ENCODE measurements at regions not wholly inside any gene's neighbourhood (a gene's known extent, or its start where the extent isn't known, plus 50 kb on each side); places are given as distances from the start of the nearest gene placed in this dataset.

DNA sequence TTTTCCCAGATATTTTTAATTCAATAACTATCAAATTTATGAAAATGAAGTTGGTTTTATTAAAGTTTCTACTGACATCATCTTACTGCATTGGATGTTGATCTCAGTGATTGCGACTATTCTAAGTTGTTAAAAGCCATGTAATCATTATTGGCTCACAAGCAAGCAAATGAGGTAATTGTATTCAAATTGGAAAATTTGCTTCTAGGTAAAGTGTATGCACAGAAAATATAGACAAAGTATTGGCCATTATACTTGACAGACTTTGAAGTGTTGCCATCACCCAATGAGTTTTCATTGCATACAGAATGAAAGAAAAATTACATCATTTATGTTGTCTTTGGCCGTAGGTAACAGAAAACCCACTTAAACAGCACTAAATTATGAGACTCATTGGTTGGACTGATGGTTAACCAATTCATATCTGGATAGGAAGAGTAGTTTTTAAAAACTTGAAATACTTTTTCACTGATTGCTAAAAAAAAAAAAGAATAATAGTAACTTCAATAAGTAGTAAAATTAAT lies 299.2 kb downstream of the USP25 start:
- Histone ChIP-seq H3K4me3 (ENCODE audit: low read length in 2 of 2) (no peak overlapping the region), H3K27ac (ENCODE audit: low read depth in 1 of 2, low read length in 1 of 2) (no peak overlapping the region), H3K36me3 (ENCODE audit: control insufficient read depth in 2 of 2, insufficient read depth in 2 of 2, low read length in 1 of 2) (no peaks in the 10 kb centered on the region), H3K27me3 (ENCODE audit: control insufficient read depth in 2 of 2, insufficient read depth in 1 of 2, low read length in 1 of 2) (no peaks in the 10 kb centered on the region), H3K9me3 (ENCODE audit: control insufficient read depth in 2 of 2, insufficient read depth in 1 of 2, low read length in 1 of 2) (no peaks in the 10 kb centered on the region), H3K4me1 (ENCODE audit: control insufficient read depth in 2 of 2, insufficient read depth in 2 of 2, low read length in 2 of 2) (no peaks in the 10 kb centered on the region)
- no peak for DNase-seq (ENCODE audit: low read depth in 6 of 9, low spot score in 9 of 9)
- WGBS: 93% methylated on average over 2 of the region's 2 CpGs

DNA sequence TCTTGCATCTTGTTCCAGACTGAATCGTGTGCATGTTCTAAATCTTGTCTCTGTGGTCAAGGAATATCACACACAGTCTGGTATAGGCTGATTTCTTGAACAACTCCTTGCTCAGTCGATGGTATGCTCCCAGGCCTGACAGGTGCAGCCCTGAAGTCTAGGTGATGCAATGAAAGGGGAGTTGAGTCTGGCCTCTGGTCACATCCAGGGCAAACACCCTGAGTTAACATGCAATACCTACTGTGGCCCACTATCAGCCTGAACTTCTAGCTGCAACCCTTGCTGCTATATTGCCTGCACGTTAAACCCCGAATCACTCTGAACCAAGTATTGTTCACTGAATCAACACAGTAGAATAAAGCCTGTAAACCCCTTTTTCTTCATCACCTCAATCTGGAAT lies 303.4 kb downstream of the USP25 start:
- no peak overlapping the region for H3K27ac ChIP-seq (ENCODE audit: low read depth in 1 of 2, low read length in 1 of 2)
- H3K36me3 ChIP-seq (ENCODE audit: control insufficient read depth in 2 of 2, insufficient read depth in 2 of 2, low read length in 1 of 2): no peaks in the 10 kb centered on the region
- H3K27me3 ChIP-seq (ENCODE audit: control insufficient read depth in 2 of 2, insufficient read depth in 1 of 2, low read length in 1 of 2): no peaks in the 10 kb centered on the region
- DNase-seq (ENCODE audit: low read depth in 6 of 9, low spot score in 9 of 9): no peak
- no peak overlapping the region for H3K4me3 ChIP-seq (ENCODE audit: low read length in 2 of 2)
- 93% methylated on average over 4 of the region's 4 CpGs for WGBS
- H3K4me1 ChIP-seq (ENCODE audit: control insufficient read depth in 2 of 2, insufficient read depth in 2 of 2, low read length in 2 of 2): no peaks in the 10 kb centered on the region
- H3K9me3 ChIP-seq (ENCODE audit: control insufficient read depth in 2 of 2, insufficient read depth in 1 of 2, low read length in 1 of 2): no peaks in the 10 kb centered on the region

DNA sequence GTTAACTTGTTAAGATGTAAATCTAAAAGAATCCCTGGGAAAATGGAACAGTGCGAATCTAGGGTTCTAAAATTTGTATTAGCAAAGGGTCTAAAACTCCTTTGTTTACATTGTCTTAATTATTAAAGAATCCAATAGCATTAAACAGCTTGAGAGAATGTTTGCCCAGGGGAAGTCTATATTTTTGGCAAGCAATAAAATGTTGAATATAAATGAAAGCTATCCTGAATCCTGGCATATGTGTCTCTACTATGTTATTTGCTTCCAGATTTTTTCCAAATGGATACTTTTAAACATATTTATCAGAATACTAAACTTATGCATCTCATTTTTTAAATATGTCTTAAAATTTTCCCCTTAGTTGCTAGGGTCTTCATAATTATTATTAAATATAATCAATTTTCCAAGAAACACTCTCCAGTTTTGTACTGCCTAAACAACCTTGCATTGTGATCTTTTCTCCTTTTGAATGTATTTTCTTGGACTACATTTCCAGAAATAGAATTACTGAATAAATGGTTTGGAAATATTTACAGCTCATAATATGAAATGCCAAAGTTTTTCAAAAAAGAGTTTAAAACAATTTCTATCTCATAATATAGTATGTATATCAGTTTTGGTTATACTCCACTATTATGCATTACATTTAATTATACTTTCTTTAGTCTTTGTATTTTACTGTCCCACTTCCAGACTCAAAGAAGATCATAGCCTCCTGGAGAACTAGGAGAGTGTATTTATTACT lies 304.8 kb downstream of the USP25 start:
- Histone ChIP-seq H3K36me3 (ENCODE audit: control insufficient read depth in 2 of 2, insufficient read depth in 2 of 2, low read length in 1 of 2) (no peaks in the 10 kb centered on the region), H3K4me3 (ENCODE audit: low read length in 2 of 2) (no peak overlapping the region), H3K4me1 (ENCODE audit: control insufficient read depth in 2 of 2, insufficient read depth in 2 of 2, low read length in 2 of 2) (no peaks in the 10 kb centered on the region), H3K9me3 (ENCODE audit: control insufficient read depth in 2 of 2, insufficient read depth in 1 of 2, low read length in 1 of 2) (no peaks in the 10 kb centered on the region), H3K27ac (ENCODE audit: low read depth in 1 of 2, low read length in 1 of 2) (no peak overlapping the region), H3K27me3 (ENCODE audit: control insufficient read depth in 2 of 2, insufficient read depth in 1 of 2, low read length in 1 of 2) (no peaks in the 10 kb centered on the region)
- 0% methylated on average over 1 of the region's 1 CpG for WGBS
- DNase-seq (ENCODE audit: low read depth in 6 of 9, low spot score in 9 of 9): no peak

DNA sequence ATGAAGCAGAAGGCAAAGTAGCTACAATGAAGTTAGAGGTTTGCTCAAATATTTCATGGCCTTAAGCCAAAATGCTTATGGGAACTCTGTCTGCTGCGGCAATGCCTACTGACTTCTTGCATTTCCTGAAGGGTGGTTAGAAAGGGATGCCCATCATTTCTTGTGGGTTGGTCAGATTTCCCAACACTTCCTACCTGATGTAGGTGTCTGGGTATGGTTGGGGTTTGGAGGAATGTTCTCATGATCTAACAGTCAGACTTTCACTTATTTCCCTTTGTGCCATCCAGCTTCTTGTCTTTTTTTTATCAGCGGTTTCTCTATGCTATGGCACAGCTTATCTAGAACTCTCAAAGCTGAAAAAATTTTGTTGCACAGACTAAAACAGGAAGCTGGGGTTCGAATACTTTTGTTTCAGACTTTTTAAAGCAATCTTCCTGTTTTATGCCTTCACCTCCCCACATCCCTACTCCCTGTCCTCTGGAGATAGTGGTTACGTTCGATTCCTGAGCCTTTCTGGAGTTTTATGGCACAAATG lies 307.7 kb downstream of the USP25 start:
- 17% methylated on average over 5 of the region's 5 CpGs for WGBS

DNA sequence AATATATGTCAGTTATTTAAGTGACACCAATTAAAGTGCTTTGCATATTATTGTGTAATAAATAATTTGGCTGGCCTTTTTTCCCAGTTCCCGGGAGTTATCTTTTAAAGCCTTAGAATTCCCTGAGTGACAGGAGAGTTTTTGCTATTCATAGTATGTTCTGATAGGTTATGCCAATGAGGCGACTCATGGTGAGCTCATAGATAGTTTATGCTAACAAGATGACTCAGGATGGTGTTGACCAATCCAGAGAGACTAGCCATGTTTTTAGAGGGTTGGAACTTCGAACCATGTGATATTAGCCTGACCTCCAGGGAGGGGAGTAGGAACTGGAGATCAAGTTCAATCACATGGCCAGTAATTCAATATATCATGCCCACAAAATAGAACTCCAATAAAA lies 310.8 kb downstream of the USP25 start:
- no peak for DNase-seq (ENCODE audit: low read depth in 6 of 9, low spot score in 9 of 9)
- H3K9me3 ChIP-seq (ENCODE audit: control insufficient read depth in 2 of 2, insufficient read depth in 1 of 2, low read length in 1 of 2): no peaks in the 10 kb centered on the region
- no peak overlapping the region for H3K27ac ChIP-seq (ENCODE audit: low read depth in 1 of 2, low read length in 1 of 2)
- no peak overlapping the region for H3K4me3 ChIP-seq (ENCODE audit: low read length in 2 of 2)
- WGBS: 97% methylated on average over 3 of the region's 3 CpGs
- H3K36me3 ChIP-seq (ENCODE audit: control insufficient read depth in 2 of 2, insufficient read depth in 2 of 2, low read length in 1 of 2): no peaks in the 10 kb centered on the region
- H3K27me3 ChIP-seq (ENCODE audit: control insufficient read depth in 2 of 2, insufficient read depth in 1 of 2, low read length in 1 of 2): no peaks in the 10 kb centered on the region
- H3K4me1 ChIP-seq (ENCODE audit: control insufficient read depth in 2 of 2, insufficient read depth in 2 of 2, low read length in 2 of 2): no peaks in the 10 kb centered on the region

More for the DNA sequence above, 307.7 kb downstream of the USP25 start:
- Histone ChIP-seq H3K4me1 (ENCODE audit: control insufficient read depth in 2 of 2, insufficient read depth in 2 of 2, low read length in 2 of 2) (no peaks in the 10 kb centered on the region), H3K27me3 (ENCODE audit: control insufficient read depth in 2 of 2, insufficient read depth in 1 of 2, low read length in 1 of 2) (no peaks in the 10 kb centered on the region), H3K27ac (ENCODE audit: low read depth in 1 of 2, low read length in 1 of 2) (no peak overlapping the region), H3K36me3 (ENCODE audit: control insufficient read depth in 2 of 2, insufficient read depth in 2 of 2, low read length in 1 of 2) (no peaks in the 10 kb centered on the region), H3K9me3 (ENCODE audit: control insufficient read depth in 2 of 2, insufficient read depth in 1 of 2, low read length in 1 of 2) (no peaks in the 10 kb centered on the region), H3K4me3 (ENCODE audit: low read length in 2 of 2) (no peak overlapping the region)
- no peak for DNase-seq (ENCODE audit: low read depth in 6 of 9, low spot score in 9 of 9)

DNA sequence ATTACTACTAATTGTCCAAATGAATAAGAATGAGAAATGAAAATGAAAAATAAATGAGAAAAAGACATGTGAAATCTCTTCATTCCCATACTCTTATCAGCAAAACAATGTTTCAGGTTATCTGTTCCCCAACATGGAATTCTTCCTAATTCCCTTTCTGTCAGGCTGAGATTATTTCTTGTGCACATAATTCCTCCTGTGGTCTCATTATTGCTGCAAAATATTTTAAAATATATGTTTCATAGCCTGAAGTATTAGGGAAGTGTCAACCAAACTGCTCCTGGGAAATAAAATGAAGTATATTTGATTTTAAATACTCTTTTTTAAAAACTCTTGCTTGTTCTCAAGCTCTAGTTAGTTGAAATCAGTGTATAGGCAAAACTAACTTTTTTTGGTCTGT lies 314.9 kb downstream of the USP25 start:
- no peak for DNase-seq (ENCODE audit: low read depth in 6 of 9, low spot score in 9 of 9)
- Histone ChIP-seq H3K4me3 (ENCODE audit: low read length in 2 of 2) (no peak overlapping the region), H3K27ac (ENCODE audit: low read depth in 1 of 2, low read length in 1 of 2) (no peak overlapping the region), H3K9me3 (ENCODE audit: control insufficient read depth in 2 of 2, insufficient read depth in 1 of 2, low read length in 1 of 2) (no peaks in the 10 kb centered on the region), H3K27me3 (ENCODE audit: control insufficient read depth in 2 of 2, insufficient read depth in 1 of 2, low read length in 1 of 2) (no peaks in the 10 kb centered on the region), H3K36me3 (ENCODE audit: control insufficient read depth in 2 of 2, insufficient read depth in 2 of 2, low read length in 1 of 2) (no peaks in the 10 kb centered on the region), H3K4me1 (ENCODE audit: control insufficient read depth in 2 of 2, insufficient read depth in 2 of 2, low read length in 2 of 2) (no peaks in the 10 kb centered on the region)

DNA sequence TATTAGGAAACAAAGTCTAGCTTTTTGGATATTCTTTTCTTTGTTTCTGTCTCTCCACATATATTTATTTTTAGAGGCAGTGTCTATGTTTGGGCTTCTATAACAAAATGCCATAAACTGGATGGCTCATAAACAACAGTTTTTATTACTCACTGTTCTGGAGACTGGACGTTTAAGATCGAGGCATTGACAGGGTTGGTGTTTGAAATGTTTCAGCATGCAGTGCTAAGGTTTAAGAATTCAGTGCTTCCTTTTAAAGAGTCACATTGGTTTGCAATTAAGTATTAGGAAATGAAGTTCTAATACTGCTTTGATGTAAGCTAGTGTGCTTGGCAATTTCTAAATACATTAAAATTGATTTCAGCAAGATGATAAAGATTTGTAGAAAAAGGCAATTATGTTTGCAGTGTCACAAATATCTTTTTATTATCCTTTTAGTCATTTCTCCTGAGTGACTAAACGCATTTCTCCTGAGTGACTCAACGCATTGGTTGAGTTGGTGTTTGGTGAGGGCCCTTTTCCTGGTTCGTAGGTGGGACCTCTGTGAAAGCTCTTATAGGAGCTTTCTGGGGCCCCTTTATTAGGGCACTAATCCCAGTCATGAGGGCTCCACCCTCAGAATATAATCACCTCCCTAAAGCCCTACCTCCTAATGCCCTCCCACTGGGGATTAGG lies 317.0 kb downstream of the USP25 start:
- Histone ChIP-seq H3K4me1 (ENCODE audit: control insufficient read depth in 2 of 2, insufficient read depth in 2 of 2, low read length in 2 of 2) (no peaks in the 10 kb centered on the region), H3K9me3 (ENCODE audit: control insufficient read depth in 2 of 2, insufficient read depth in 1 of 2, low read length in 1 of 2) (no peaks in the 10 kb centered on the region), H3K27ac (ENCODE audit: low read depth in 1 of 2, low read length in 1 of 2) (no peak overlapping the region), H3K36me3 (ENCODE audit: control insufficient read depth in 2 of 2, insufficient read depth in 2 of 2, low read length in 1 of 2) (no peaks in the 10 kb centered on the region), H3K27me3 (ENCODE audit: control insufficient read depth in 2 of 2, insufficient read depth in 1 of 2, low read length in 1 of 2) (no peaks in the 10 kb centered on the region), H3K4me3 (ENCODE audit: low read length in 2 of 2) (no peak overlapping the region)
- WGBS: 95% methylated on average over 5 of the region's 5 CpGs
- no peak for DNase-seq (ENCODE audit: low read depth in 6 of 9, low spot score in 9 of 9)

DNA sequence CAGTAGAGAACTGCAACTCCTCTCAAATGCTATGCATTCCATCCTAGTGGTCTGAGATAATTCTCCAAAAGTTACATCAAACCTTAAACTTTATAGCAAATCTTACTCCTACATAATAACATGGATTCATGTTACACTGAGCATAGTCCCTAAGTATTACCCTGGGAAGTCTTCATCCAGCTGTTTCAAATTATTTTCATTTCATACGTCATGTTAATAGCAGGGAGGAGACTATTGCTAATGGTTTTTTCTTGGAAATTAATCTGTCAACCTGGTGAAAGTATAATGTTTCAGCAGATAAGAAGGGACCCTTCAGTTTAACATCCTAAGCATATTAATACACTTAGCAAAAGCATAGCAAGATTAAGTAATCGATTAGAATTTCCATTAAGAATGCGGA lies 318.1 kb downstream of the USP25 start:
- Histone ChIP-seq H3K4me1 (ENCODE audit: control insufficient read depth in 2 of 2, insufficient read depth in 2 of 2, low read length in 2 of 2) (no peaks in the 10 kb centered on the region), H3K27ac (ENCODE audit: low read depth in 1 of 2, low read length in 1 of 2) (no peak overlapping the region), H3K36me3 (ENCODE audit: control insufficient read depth in 2 of 2, insufficient read depth in 2 of 2, low read length in 1 of 2) (no peaks in the 10 kb centered on the region), H3K4me3 (ENCODE audit: low read length in 2 of 2) (no peak overlapping the region), H3K27me3 (ENCODE audit: control insufficient read depth in 2 of 2, insufficient read depth in 1 of 2, low read length in 1 of 2) (no peaks in the 10 kb centered on the region), H3K9me3 (ENCODE audit: control insufficient read depth in 2 of 2, insufficient read depth in 1 of 2, low read length in 1 of 2) (no peaks in the 10 kb centered on the region)
- WGBS: 97% methylated on average over 3 of the region's 3 CpGs
- DNase-seq (ENCODE audit: low read depth in 6 of 9, low spot score in 9 of 9): no peak

DNA sequence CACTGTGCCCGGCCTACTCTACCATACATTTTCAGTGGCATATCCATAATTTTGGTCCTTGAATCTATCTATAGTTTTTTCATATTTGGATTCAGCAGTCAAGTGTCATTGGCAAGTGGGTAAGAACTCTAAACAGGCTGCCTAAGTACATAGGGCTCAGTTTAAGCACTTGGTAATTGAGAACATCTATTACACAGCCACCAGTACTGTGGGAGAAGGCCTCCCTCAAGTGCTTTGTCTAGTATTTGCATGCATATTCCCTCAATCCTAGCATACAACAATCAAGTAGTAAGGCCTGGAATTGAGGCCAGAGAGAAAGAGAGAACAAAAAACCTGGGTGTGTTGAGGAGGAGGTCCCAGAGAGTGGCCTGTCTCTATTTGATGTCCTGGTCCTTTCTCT lies 325.2 kb downstream of the USP25 start:
- Histone ChIP-seq H3K9me3 (ENCODE audit: control insufficient read depth in 2 of 2, insufficient read depth in 1 of 2, low read length in 1 of 2) (no peaks in the 10 kb centered on the region), H3K4me3 (ENCODE audit: low read length in 2 of 2) (no peak overlapping the region), H3K27me3 (ENCODE audit: control insufficient read depth in 2 of 2, insufficient read depth in 1 of 2, low read length in 1 of 2) (no peaks in the 10 kb centered on the region), H3K27ac (ENCODE audit: low read depth in 1 of 2, low read length in 1 of 2) (no peak overlapping the region), H3K36me3 (ENCODE audit: control insufficient read depth in 2 of 2, insufficient read depth in 2 of 2, low read length in 1 of 2) (no peaks in the 10 kb centered on the region), H3K4me1 (ENCODE audit: control insufficient read depth in 2 of 2, insufficient read depth in 2 of 2, low read length in 2 of 2) (no peaks in the 10 kb centered on the region)
- no peak for DNase-seq (ENCODE audit: low read depth in 6 of 9, low spot score in 9 of 9)
- WGBS: 87% methylated on average over 1 of the region's 1 CpG
